Common myeloid progenitor, CD34-positive (primary cell): ENCODE measurements at regions not wholly inside any gene's neighbourhood (a gene's known extent, or its start where the extent isn't known, plus 50 kb on each side); places are given as distances from the start of the nearest gene placed in this dataset.

ENCODE experiments used
- CTCF ChIA-PET: fragments of 350-600 bp; sonication (Branson Sonifier 250); formaldehyde crosslinking; loops from one replicate; lab custom pipeline; 2021; ENCODE audit warnings: antibody characterized with exemption; lab: Charles Lee
- POLR2A ChIA-PET: fragments of 350-600 bp; sonication (Branson Sonifier 250); formaldehyde crosslinking; loops from one replicate; lab custom pipeline; 2021; ENCODE audit warnings: antibody characterized with exemption; lab: Charles Lee
- DNase-seq, 3 donors: peaks; one replicate each; pipeline versions ENCODE4 v3.0.0 to v3.0.0-alpha.2; 2013
- H3K27ac ChIP-seq, 2 experiments: 1 replicate in 1 of 2; 2 replicates in 1 of 2; pipeline ENCODE4 v1.7.0; 2013; ENCODE audit warnings: inconsistent platforms in 2 of 2, low read length in 2 of 2, mild to moderate bottlenecking in 2 of 2, low read depth in 1 of 2, moderate library complexity in 1 of 2; ENCODE audit not compliant: severe bottlenecking in 2 of 2, insufficient read depth in 1 of 2, poor library complexity in 1 of 2
- H3K27me3 ChIP-seq, 5 experiments: replicated peaks in 2 of 5; 1 replicate in 3 of 5; 2 replicates in 2 of 5; pipeline versions ENCODE4 v1.6.1 to v1.7.0; 2013; ENCODE audit warnings: low read length in 4 of 5, mild to moderate bottlenecking in 2 of 5, moderate library complexity in 2 of 5, inconsistent platforms in 1 of 5; ENCODE audit not compliant: insufficient read depth in 5 of 5, control insufficient read depth in 4 of 5
- H3K36me3 ChIP-seq, 4 experiments: 1 replicate in 2 of 4; 2 replicates in 2 of 4; pipeline versions ENCODE4 v1.6.1 to v1.7.0; 2013; ENCODE audit warnings: low read length in 3 of 4, control low read depth in 1 of 4, mild to moderate bottlenecking in 1 of 4; ENCODE audit not compliant: control insufficient read depth in 4 of 4, insufficient read depth in 4 of 4
- H3K4me1 ChIP-seq, 4 experiments: 1 replicate in 3 of 4; 2 replicates in 1 of 4; pipeline versions ENCODE4 v1.6.1 to v1.7.1; 2013; ENCODE audit warnings: low read length in 3 of 4, mild to moderate bottlenecking in 3 of 4, control low read depth in 1 of 4, inconsistent platforms in 1 of 4, moderate library complexity in 1 of 4; ENCODE audit not compliant: control insufficient read depth in 4 of 4, insufficient read depth in 4 of 4; ENCODE audit errors: control extremely low read depth in 1 of 4
- H3K4me3 ChIP-seq, 7 experiments: 1 replicate in 4 of 7; 2 replicates in 3 of 7; pipeline versions ENCODE4 v1.5.1 to v1.7.0; 2013; ENCODE audit warnings: mild to moderate bottlenecking in 7 of 7, low read length in 6 of 7, moderate library complexity in 6 of 7, inconsistent platforms in 2 of 7, low read depth in 2 of 7, control low read depth in 1 of 7; ENCODE audit not compliant: insufficient read depth in 4 of 7, control insufficient read depth in 1 of 7; ENCODE audit errors: extremely low read depth in 1 of 7
- H3K9me3 ChIP-seq, 5 experiments: 1 replicate in 4 of 5; 2 replicates in 1 of 5; pipeline versions ENCODE4 v1.6.1 to v1.7.1; 2013; ENCODE audit warnings: low read length in 4 of 5, mild to moderate bottlenecking in 2 of 5, inconsistent platforms in 1 of 5, low read depth in 1 of 5, moderate library complexity in 1 of 5; ENCODE audit not compliant: control insufficient read depth in 4 of 5, insufficient read depth in 2 of 5; ENCODE audit errors: control extremely low read depth in 1 of 5
- WGBS: methylation state at CpG from one replicate; pipeline ENCODE4 v1.1.5; 2013; ENCODE audit not compliant: insufficient coverage; 5-methylcytosine and 5-hydroxymethylcytosine counted together

DNA sequence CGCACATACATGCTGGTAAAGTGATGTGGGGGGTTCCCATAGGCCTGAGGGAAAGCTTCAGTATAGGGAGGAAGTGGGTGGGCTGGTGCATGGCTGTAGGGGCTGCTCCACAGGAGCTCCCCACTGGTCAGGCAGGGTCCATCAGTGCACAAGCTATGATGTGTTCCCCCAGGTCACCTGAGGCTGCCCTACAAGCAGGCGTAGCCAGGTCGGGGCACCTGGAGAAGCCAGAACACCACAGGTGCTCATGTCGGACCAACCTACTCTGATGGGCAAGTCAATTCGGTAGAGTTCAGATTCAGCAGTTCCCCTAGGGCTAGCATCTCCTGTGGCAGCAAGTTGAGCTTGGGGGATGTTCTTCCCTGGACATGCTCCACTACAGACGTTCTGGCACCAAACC is 103.3 kb upstream of the EPHA5 start:
- no peak for DNase-seq
- ChIA-PET POLR2A (no interaction called here), CTCF (no interaction called here)
- H3K4me3 ChIP-seq, result no peak overlapping the region
- no peak overlapping the region for H3K27ac ChIP-seq
- no peaks in the 10 kb centered on the region for H3K36me3 ChIP-seq
- H3K4me1 ChIP-seq, result no peaks in the 10 kb centered on the region
- H3K27me3 ChIP-seq, result no peaks in the 10 kb centered on the region
- H3K9me3 ChIP-seq, result peaks cover 2 to 5% (median 4%) of the 10 kb centered on the region in 5 experiments
- WGBS, result 98% methylated on average over 6 of the region's 6 CpGs

DNA sequence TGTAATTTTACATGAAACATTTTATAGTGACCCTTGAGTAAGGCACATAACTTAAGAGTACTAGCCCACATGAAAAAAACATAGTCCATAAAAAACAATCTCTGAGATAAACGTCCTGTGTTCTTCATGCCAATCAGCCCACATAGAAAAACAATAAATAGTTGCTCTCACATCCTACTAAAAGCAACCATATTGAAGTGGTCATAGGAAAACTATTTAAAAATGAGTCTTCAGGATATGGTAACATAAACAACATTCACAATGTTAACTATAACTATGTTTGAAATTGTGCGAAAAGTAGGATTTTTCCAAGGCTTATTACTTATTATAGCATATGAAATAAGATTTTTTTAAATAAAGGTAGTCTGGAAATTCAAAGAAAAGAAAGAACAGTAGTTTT is 77.1 kb upstream of the EPHA5 start:
- DNase-seq, result no peak
- H3K9me3 ChIP-seq, result no peaks in the 10 kb centered on the region
- no peaks in the 10 kb centered on the region for H3K27me3 ChIP-seq
- no peak overlapping the region for H3K27ac ChIP-seq
- H3K4me3 ChIP-seq, result no peak overlapping the region
- POLR2A ChIA-PET, result no interaction called here
- WGBS, result no CpG with 5 or more reads among the region's 2 CpGs
- H3K36me3 ChIP-seq, result no peaks in the 10 kb centered on the region
- CTCF ChIA-PET, result no interaction called here
- H3K4me1 ChIP-seq, result no peaks in the 10 kb centered on the region

DNA sequence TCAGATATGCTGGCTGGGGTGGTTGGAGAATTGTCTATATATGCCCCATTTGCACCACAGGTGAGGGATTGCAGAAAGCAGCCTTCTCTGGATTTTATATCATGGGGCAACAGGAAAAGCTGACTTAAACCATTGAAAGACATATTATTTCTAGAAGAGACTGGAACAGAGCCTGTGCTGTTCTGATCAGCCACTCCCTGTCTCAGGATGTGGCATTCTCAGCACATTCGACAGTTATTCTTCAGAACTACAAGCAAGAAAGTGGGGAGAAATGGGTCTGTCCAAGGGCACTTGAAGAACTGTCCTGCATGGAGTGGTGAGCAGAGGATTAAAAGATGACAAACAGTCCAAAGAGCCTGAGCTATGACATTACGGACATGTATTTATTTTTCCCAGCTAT is 67.8 kb upstream of the EPHA5 start:
- no peak for DNase-seq

DNA sequence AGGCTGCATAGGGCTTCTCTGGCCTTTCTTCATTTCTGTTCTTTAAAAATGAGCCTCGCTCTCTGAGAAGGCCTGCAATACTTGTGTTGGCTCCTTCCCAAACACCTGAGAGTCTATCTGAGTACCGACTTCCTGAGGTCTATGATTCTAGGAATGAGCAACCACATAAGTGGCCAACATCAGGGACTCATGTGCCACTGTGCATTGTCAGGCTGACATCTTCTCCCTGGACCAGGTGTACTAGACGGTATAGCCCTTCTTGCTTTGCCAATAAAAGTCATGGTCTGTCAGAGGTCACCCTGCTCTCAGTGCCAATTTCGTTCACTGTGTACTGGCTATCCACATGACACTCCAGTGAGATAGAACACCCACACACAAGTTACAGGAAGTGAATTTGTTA is 67.4 kb upstream of the EPHA5 start:
- ChIA-PET POLR2A (no interaction called here), CTCF (no interaction called here)
- H3K4me3 ChIP-seq, result no peak overlapping the region
- peaks cover 0 to 3% (median 0%) of the 10 kb centered on the region in 4 experiments for H3K4me1 ChIP-seq
- H3K27ac ChIP-seq, result no peak overlapping the region
- H3K36me3 ChIP-seq, result no peaks in the 10 kb centered on the region
- no peaks in the 10 kb centered on the region for H3K27me3 ChIP-seq
- H3K9me3 ChIP-seq, result no peaks in the 10 kb centered on the region
- WGBS, result 61% methylated on average over 3 of the region's 4 CpGs
- DNase-seq, result peak in 1 of 3 donors; percentile 1

More for the DNA sequence above, 67.8 kb upstream of the EPHA5 start:
- CTCF ChIA-PET, result no interaction called here
- POLR2A ChIA-PET, result no interaction called here
- Histone ChIP-seq H3K27ac (no peak overlapping the region), H3K4me1 (peaks cover 0 to 3% (median 0%) of the 10 kb centered on the region in 4 experiments), H3K27me3 (no peaks in the 10 kb centered on the region), H3K36me3 (no peaks in the 10 kb centered on the region), H3K4me3 (no peak overlapping the region), H3K9me3 (no peaks in the 10 kb centered on the region)
- WGBS, result 60% methylated on average over 2 of the region's 2 CpGs

DNA sequence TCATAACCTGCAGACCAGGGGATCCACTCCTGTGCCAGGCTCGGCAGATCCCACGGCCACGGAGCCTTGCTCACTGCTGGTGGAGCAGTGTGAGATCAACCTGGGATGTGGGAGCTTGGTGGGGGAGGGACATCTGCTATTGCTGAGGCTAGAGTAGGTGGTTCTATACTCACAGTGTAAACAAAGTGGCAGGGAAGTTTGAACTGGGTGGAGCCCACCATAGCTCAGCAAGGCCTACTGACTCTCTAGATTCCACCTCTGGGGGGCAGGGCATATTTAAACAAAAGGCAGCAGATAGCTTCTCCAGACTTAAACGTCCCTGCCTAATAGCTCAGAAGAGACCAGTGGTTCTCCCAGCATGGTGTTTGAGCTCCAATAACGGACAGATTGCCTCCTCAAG is 54.7 kb upstream of the EPHA5 start:
- Histone ChIP-seq H3K36me3 (no peaks in the 10 kb centered on the region), H3K27ac (no peak overlapping the region), H3K4me3 (no peak overlapping the region), H3K4me1 (no peaks in the 10 kb centered on the region), H3K9me3 (no peaks in the 10 kb centered on the region), H3K27me3 (no peaks in the 10 kb centered on the region)
- no peak for DNase-seq
- WGBS, result 85% methylated on average over 5 of the region's 5 CpGs
- CTCF ChIA-PET, result no interaction called here
- POLR2A ChIA-PET, result no interaction called here
